IPS-18c (cell line): ENCODE measurements at regions not wholly inside any gene's neighbourhood (a gene's known extent, or its start where the extent isn't known, plus 50 kb on each side); places are given as distances from the start of the nearest gene placed in this dataset.
"Not testable (repeated sequence)": the region's sequence is repeated elsewhere in the genome, so short reads cannot be mapped to it uniquely, and the experiment has no call there.

ENCODE experiments used
- H3K4me3 ChIP-seq: 2 replicates; pipeline ENCODE4 v1.7.0; 2013; ENCODE audit warnings: low read depth, mild to moderate bottlenecking, low read length, moderate library complexity; ENCODE audit not compliant: insufficient read depth
- H3K9me3 ChIP-seq: one replicate; pipeline ENCODE4 v1.6.1; 2013; ENCODE audit warnings: mild to moderate bottlenecking, low read length, moderate library complexity; ENCODE audit not compliant: control insufficient read depth, insufficient read depth

DNA sequence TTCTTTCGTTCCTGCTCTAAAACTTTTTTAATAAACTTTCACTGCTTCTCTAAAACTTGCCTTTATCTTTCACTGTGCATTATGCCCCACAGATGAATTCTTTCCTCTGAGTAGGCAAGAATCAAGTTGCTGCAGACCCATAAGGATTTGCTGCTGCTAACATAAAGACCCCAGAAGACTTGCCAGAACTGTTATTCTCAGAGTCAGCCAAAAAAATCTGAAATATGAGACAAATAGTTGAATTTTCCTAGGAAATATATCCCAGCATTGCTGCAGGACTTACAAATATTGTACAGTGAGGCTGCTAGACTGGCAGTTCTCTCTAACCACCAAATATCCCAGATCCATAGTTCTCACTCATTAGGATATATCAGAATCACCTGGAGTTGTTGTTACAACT is 349.1 kb upstream of the FLRT2 start:
- Histone ChIP-seq H3K4me3 (no peak overlapping the region), H3K9me3 (no peaks in the 10 kb centered on the region)

DNA sequence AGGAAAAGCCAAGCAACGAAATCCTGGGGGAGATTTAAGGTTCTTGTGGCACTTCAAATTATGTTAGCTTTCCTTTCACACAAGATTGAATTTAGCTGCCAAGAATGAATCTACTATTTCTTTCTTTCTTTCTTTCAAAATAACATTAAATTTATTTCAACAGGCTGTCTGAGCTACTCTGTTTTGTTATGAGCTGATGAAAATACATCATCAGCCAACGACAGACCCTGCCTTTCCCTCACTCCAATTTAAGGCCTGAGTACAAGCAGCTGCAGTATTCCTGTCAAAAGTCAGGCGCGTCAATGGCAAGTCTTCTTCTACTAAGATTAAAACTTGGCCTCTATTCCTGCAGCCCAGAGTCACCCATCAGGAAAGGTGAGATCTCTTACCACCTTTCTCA is 347.7 kb upstream of the FLRT2 start:
- H3K9me3 ChIP-seq, result no peaks in the 10 kb centered on the region
- H3K4me3 ChIP-seq, result no peak overlapping the region

DNA sequence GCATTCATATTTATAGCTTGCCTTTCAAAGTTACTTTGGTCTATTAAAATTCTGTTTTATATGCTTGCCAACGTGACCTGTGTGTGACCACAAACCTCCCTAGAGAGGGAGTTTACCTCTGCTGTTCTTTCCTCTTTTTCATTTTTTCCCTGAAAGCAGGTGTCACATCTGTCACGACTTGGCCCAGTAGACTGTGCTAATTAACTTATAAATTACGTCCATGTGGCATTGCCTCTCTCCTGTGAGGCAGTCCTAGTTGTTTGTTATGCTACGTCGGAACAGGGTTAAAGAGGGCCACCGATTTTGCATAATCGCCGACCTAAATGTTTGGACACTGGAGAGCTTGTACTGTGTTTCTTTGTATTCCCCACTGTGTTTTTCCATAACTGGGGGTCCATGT is 343.9 kb upstream of the FLRT2 start:
- Histone ChIP-seq H3K4me3 (no peak overlapping the region), H3K9me3 (no peaks in the 10 kb centered on the region)

DNA sequence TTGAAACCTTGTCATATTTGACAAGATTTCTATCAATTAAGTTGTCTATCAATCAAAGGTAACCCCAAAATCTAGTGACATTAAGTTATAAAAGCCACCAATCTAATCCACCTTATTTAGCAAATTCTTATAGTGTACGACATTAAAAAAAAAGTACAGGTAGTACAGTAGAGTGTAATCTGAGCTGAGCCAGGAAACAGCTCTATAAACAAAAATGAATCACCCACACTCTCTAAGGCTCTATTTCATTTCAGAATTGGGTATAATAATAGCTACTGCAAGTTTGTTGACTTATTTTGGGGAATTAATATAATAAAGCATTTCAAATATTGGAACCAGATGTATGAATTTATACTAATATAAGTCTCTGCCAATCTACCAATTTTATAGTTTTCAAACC is 342.4 kb upstream of the FLRT2 start:
- Histone ChIP-seq H3K4me3 (no peak overlapping the region), H3K9me3 (no peaks in the 10 kb centered on the region)

DNA sequence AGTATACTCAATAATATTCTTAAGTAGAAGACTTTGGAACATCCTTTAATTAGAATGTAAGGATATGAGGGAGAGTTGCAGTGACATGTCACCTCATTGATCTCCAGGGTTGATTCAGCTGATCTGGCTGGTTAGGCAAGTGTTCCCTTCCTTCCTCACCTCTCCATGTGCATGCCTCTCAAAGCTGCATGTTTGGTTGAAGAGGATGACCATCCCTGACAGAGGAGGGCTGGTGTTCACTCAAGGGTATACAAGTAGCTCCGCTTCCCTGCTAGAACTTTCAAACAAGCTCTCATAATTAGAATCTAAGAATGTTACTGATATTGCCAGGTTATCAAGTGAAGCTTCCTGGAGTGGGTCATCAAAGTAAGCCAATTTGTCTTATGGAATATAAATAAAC is 341.1 kb upstream of the FLRT2 start:
- Histone ChIP-seq H3K9me3 (no peaks in the 10 kb centered on the region), H3K4me3 (no peak overlapping the region)

DNA sequence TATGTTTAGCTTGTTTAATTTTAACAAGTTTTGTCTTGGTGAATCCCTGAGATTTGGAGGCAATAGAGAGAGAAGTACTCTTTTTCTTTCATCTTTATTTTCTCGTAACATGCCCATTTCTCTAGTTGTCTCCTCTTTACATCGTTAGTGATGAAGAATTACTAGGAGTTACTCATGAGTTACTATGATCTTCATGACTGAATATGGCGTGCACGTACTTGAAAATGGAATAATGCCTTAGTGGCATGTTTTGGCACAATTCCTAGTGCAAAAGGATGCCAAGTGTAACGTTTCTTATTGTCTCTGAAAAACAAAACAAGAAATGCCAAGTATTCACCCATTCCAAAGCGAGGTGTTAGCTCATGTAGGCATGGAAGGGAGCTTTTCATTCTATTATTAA is 340.7 kb upstream of the FLRT2 start:
- not testable (repeated sequence) for H3K9me3 ChIP-seq

DNA sequence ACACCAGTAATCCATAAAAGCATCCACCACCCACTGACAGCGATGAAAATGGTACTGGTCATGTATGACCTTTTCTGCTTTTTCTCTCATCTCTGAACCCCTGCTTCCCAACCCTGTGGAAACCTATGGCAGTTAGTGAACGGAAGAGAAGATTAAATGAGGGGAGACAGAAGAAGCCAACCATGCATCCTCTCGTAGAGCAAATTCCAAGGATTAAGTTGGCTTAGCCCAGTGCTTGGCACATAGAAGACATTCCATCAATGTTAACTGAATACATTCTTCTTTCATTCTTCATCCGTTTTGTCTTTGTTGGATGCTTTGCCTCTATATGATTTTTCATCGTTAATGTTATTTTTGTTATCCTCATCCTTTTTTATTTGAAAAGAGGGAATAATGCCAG is 339.7 kb upstream of the FLRT2 start:
- no peaks in the 10 kb centered on the region for H3K9me3 ChIP-seq
- H3K4me3 ChIP-seq, result no peak overlapping the region

More for the DNA sequence above, 340.7 kb upstream of the FLRT2 start:
- not testable (repeated sequence) for H3K4me3 ChIP-seq

DNA sequence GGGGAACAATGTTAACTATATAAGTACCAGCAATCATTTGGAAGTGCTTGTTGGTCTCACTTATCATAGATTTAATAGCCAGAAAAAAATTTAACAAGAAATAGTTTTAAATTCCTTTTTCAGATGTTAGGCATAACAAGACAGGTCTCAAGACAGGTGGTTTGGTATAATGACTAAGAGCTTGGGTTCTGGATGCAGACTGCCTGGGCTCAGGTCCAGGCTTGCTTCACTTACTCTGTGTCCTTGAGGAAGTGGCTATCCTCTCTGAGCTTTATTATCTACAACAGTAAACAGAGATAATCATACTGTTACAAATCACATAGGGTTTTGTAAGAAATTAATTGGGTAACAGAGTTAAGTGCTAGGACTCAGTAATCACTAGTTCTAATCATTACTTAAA is 338.0 kb upstream of the FLRT2 start:
- H3K9me3 ChIP-seq, result no peaks in the 10 kb centered on the region
- H3K4me3 ChIP-seq, result no peak overlapping the region

DNA sequence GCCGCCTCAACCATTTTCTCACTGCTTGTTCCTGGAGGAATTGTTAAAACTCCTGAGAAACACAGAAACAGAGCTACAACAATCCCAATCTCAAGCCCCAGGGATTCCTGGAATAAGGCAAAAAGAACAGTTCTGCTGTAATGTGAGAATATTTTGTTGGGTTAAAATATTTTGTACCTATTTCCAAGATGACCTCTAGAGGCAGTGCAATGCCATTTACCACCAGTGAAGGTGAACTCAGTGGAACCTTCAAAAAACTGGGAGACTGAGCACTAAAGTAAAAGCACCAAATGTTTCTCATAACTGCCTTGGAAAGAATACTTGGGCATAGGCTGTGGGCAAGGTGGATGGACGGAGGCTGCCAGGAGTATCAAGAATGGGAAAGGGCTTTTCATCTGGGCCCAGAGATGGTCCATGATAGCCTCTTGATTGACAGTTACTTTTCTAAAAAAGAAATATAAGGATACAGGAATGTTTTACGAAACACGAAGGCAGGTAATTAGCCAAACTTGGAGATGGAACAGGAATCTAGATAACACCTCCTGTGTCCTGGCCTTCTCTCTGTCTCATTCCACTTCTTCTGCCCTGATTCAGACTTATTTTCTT is 334.0 kb upstream of the FLRT2 start:
- Histone ChIP-seq H3K9me3 (no peaks in the 10 kb centered on the region), H3K4me3 (no peak overlapping the region)

DNA sequence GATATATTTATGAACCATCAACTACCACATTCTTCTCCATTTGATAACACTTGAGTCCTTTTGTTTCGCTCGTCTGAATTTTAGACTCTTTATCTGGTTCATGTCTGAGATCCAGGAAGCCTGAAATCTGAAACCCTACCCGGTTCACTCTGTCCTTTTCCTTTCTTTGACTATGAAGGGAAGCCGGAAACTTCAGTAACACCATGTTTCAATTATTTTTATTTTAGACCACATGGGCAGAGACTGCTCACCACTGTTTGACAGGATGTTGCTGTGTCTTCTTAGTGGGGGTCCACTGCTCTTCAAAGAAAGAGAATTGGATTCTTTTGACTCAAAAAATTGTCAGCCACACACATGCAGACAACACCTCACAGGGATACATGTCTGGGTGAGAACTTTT is 331.9 kb upstream of the FLRT2 start:
- H3K4me3 ChIP-seq, result no peak overlapping the region
- no peaks in the 10 kb centered on the region for H3K9me3 ChIP-seq

DNA sequence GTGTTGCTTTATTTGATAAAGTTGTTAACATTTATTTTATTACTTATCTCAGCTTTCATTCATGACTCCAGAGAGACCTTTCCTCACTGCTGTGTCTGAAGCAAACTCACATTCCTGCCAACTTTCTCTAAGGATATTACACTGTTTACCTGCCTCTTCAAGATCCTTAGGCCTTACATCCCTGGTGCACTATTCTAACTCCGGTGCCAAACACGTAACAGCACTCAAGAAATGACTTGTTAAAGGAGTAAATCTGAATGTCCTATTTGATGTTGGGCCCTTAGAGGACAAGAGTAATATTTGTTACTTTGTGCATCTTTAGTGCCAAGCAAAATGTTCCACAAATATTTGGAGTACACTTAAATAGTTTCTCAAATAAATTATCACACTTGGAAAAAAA is 324.1 kb upstream of the FLRT2 start:
- no peak overlapping the region for H3K4me3 ChIP-seq
- H3K9me3 ChIP-seq, result no peaks in the 10 kb centered on the region

DNA sequence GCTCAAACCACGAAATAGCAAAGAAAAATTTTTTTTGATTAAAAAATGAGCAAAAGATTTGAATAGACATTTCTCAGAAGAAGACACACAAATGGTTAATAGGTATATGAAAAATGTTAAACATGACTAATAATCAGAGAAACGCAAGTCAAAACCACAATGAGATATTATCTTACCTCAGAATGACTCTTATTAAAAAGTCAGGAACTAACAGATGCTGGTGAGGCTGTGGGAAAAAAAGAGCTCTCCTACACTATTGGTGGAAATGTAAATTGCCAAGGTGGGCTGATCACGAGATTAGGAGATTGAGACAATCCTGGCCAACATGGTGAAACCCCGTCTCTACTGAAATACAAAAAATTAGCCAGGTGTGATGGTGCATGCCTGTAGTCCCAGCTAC is 315.5 kb upstream of the FLRT2 start:
- Histone ChIP-seq H3K9me3 (no peaks in the 10 kb centered on the region), H3K4me3 (no peak overlapping the region)

DNA sequence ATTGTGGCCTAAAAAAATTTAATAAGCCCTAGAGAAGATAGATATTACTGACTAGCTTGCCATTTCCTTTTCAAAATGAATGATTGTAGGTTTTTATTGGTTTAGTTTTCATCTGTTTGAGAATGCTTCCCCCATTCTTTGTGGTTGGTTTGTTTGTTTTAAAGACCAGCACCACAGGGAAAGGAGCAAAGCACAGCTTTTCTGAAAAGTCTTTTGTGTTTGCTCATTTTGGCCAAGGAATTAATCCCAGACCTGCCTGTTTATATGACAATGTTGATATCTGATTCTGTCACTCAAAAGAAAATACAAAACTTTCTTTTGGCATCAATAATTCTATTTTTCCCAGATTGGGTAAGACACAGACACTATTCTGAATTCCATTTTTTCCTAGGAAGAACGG is 312.5 kb upstream of the FLRT2 start:
- Histone ChIP-seq H3K4me3 (no peak overlapping the region), H3K9me3 (no peaks in the 10 kb centered on the region)

DNA sequence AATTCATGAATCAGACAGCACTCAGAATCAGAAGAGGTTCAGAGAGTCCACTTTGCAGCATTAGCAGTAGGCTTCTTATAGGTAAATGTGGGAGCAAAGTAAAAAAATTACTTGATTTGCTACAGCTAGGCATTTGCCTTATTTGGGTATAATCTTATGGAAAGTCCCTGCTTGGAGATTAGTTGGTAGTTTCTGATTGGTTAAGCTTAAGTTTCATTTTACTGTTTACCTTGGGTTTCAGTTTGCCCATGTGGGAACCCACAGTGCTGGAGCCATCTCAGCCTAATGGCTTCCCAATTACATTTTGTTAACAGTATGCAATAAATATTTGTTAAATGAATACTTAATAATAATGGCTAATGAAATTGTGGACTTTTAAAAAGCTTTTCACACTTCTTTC is 311.0 kb upstream of the FLRT2 start:
- Histone ChIP-seq H3K4me3 (no peak overlapping the region), H3K9me3 (no peaks in the 10 kb centered on the region)

DNA sequence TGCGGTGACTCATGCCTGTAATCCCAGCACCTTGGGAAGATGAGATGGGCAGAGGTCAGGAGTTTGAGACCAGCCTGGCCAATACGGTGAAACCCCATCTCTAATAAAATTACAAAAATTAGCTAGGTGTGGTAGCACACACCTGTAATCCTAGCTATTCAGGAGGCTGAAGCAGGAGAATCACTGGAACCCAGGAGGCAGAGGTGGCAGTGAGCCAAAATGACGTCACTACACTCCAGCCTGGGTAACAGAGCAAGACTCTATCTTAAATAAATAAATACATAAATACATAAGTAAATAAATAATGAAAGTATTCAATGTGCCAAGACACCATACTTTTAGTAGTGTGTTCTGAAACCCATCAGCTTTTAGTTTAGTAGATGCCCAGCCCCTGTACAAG is 308.1 kb upstream of the FLRT2 start:
- Histone ChIP-seq H3K4me3 (no peak overlapping the region), H3K9me3 (no peaks in the 10 kb centered on the region)

DNA sequence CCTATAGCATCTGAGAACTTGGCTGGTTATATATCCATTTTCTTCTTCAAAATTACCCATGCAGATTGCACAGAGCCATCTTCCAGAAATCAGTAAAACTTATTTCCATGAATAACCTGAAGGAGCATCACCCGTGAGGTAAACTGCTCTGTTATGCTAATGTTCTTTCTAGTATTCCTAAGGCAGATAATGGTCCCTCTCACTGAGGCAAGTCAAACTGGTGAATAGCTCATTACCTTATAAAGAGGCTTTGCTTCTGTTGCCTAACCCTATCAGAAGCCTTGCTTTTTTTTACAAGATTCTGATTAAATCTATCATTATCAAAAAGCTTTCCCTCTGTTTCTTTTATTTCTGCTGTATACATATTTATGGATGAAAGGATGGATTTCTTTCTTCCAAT is 307.6 kb upstream of the FLRT2 start:
- H3K4me3 ChIP-seq, result no peak overlapping the region
- H3K9me3 ChIP-seq, result no peaks in the 10 kb centered on the region

DNA sequence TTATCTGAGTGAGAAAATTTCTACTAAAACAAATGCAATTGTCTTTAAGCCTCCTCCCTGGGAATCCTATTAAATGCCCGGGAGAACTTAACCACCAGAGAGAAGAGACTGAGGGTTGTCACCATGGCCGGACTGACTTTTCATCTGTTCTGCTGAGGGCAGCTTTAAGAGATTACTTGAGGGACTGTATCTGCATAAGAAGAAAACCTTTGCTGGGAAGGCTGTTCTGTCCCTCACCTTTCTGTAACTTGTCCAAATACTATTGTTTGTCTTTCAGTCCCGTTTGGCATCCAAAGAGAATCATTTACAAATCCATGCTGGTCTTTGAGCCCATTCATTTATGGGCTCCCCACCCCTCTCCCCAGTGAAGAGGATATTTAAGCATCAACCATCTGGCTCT is 306.3 kb upstream of the FLRT2 start:
- Histone ChIP-seq H3K4me3 (no peak overlapping the region), H3K9me3 (no peaks in the 10 kb centered on the region)

DNA sequence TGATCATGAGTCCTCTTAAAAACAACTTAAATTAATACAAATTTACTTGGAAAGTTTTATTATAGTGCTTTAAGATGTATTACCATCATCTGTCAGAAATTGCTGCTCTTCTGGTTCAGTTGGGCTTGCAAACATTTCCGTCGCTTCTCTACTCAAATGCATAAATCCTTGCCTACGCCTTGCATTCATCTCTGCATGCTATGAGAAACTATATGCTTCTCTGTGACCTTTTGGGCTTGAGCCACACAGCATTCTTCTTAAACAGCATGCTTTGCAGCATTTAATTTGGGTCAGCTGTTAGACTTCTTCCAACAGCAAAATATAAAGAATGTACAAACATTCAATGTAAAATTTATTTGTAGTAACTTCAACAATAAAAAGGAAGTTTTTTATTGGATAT is 305.7 kb upstream of the FLRT2 start:
- H3K4me3 ChIP-seq, result no peak overlapping the region
- no peaks in the 10 kb centered on the region for H3K9me3 ChIP-seq

DNA sequence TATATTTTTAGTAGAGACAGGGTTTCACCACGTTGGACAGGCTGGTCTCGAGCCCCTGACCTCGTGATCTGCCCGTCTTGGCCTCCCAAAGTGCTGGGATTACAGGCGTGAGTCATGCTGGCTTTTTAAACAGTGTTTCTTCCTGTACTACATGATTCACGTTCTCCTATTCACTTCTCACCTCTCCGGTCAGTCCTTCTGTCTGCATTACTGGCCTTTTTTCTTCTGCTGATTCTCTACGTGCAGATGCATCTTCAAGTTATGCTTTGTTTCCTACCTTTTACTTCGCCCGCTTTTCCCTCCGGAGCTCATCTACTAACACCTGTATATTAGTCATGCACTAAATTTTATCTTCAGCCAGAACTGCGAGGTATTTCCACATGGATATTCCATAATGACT is 296.2 kb upstream of the FLRT2 start:
- Histone ChIP-seq H3K9me3 (no peaks in the 10 kb centered on the region), H3K4me3 (no peak overlapping the region)
